Upper lobe of right lung (tissue), 1 donor: ENCODE measurements at regions not wholly inside any gene's neighbourhood (a gene's known extent, or its start where the extent isn't known, plus 50 kb on each side); places are given as distances from the start of the nearest gene placed in this dataset.

Source experiments
- ATAC-seq: fragments of 200-7000 bp; cut with Tn5 transposase; one replicate; pipeline ENCODE4 v1.9.1; 2020; ENCODE audit warnings: mild to moderate bottlenecking, moderate library complexity
- DNase-seq: peaks from one replicate; pipeline ENCODE4 v3.0.0-alpha.2; 2020
- H3K27ac ChIP-seq: fragments of 200-600 bp; one replicate; pipeline ENCODE4 v1.8.0; 2022
- H3K27me3 ChIP-seq: fragments of 200-600 bp; one replicate; pipeline ENCODE4 v1.8.0; 2022; ENCODE audit warnings: mild to moderate bottlenecking
- H3K36me3 ChIP-seq: fragments of 200-600 bp; one replicate; pipeline ENCODE4 v1.8.0; 2022
- H3K4me1 ChIP-seq: fragments of 200-600 bp; one replicate; pipeline ENCODE4 v1.8.0; 2022
- H3K4me3 ChIP-seq: fragments of 200-600 bp; one replicate; pipeline ENCODE4 v1.8.0; 2022; ENCODE audit warnings: mild to moderate bottlenecking
- H3K9me3 ChIP-seq: fragments of 200-600 bp; one replicate; pipeline ENCODE4 v1.8.0; 2022
- intact Hi-C: fragments of 100-400 bp; cut with DNase I; formaldehyde crosslinking; loops from one replicate; pipeline ENCODE4 v1.11.0; 2022
- TF ChIP-seq, protein P1 (sequence below): fragments of 200-600 bp; IDR thresholded peaks from one replicate; pipeline ENCODE4 v1.8.0; 2022; ENCODE audit warnings: antibody characterized with exemption
- donor health status: DM: no; HTN: yes; CAD: no; lungs with severe emphysema.

DNA sequence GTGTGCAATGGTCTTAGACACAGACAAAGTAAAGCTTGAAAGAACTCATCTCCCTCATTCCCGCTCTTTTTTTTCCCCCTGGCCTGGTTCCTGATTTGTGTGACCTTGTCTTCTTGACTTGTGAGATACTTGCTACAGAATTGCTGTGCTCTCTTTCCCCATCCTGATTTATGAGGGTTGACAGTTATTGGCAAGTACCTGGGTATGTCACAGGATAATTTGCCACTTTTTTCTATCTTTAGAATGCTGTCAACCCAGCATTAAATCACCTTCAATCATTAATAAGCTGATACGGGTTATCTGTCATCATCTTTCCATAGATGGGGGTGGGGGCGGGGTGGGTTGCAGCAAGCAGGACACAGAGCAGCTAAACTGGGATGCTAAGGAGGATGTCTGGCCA lies 144.4 kb upstream of the PRICKLE1 start:
- ATAC-seq = no peak
- Histone ChIP-seq H3K27ac (no peak overlapping the region), H3K4me3 (no peak overlapping the region), H3K9me3 (no peaks in the 10 kb centered on the region), H3K36me3 (no peaks in the 10 kb centered on the region), H3K4me1 (no peaks in the 10 kb centered on the region), H3K27me3 (no peaks in the 10 kb centered on the region)
- DNase-seq = no peak
- TF ChIP-seq, protein P1, sequence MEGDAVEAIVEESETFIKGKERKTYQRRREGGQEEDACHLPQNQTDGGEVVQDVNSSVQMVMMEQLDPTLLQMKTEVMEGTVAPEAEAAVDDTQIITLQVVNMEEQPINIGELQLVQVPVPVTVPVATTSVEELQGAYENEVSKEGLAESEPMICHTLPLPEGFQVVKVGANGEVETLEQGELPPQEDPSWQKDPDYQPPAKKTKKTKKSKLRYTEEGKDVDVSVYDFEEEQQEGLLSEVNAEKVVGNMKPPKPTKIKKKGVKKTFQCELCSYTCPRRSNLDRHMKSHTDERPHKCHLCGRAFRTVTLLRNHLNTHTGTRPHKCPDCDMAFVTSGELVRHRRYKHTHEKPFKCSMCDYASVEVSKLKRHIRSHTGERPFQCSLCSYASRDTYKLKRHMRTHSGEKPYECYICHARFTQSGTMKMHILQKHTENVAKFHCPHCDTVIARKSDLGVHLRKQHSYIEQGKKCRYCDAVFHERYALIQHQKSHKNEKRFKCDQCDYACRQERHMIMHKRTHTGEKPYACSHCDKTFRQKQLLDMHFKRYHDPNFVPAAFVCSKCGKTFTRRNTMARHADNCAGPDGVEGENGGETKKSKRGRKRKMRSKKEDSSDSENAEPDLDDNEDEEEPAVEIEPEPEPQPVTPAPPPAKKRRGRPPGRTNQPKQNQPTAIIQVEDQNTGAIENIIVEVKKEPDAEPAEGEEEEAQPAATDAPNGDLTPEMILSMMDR = no peak
- intact Hi-C loops = no loop called here

DNA sequence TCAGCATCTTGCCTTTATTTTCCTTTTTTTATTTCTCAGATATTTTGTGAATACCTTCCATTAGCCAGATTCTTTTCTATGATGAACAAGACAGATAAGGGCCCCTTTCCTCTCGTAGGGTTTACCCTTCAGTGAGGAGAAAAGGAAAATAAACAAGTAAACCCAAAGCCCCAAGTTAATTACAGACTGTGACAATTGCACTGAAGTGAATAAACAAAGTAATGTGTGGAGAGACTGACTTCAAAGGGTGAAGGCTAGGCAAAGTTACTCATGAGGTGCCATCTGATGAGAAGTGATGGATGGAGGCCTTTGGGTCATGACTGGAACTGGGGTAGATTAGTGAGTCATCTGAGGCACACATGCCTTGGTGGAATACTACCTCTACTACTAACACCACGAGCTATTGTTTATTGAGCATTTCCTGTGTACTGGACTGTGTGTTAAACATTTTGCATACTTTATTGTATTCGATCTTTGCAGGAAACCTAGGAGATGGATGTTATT lies 143.4 kb upstream of the PRICKLE1 start:
- TF ChIP-seq, protein P1 = no peak
- Histone ChIP-seq H3K4me1 (no peaks in the 10 kb centered on the region), H3K27ac (no peak overlapping the region), H3K36me3 (no peaks in the 10 kb centered on the region), H3K9me3 (no peaks in the 10 kb centered on the region), H3K27me3 (no peaks in the 10 kb centered on the region), H3K4me3 (no peak overlapping the region)
- ATAC-seq (no peak), DNase-seq (no peak)
- intact Hi-C loops = no loop called here

DNA sequence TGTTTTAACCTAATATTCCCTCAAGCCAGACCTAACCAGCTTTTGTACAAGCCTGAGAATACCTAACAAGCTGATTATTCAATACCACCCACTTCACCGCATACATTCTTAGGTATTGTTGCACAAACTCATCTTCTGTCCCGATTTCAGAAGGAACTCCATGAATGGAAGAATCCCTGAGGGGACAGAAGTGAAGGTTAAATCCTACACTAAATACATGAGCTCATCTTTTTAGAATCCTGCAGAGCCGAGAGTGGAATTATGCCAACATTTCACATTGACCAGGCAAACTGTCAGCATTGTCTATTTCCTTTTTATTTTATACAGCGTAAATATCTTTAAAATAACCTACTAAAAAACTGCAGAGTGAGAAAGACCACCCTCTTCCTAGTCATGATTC lies 140.7 kb upstream of the PRICKLE1 start:
- no peaks in the 10 kb centered on the region for H3K27me3 ChIP-seq
- H3K4me3 ChIP-seq = no peak overlapping the region
- H3K27ac ChIP-seq = no peak overlapping the region
- H3K4me1 ChIP-seq = no peaks in the 10 kb centered on the region
- H3K36me3 ChIP-seq = no peaks in the 10 kb centered on the region
- H3K9me3 ChIP-seq = no peaks in the 10 kb centered on the region
- TF ChIP-seq, protein P1 = no peak
- intact Hi-C loops = no loop called here
- DNase-seq (no peak), ATAC-seq (no peak)

DNA sequence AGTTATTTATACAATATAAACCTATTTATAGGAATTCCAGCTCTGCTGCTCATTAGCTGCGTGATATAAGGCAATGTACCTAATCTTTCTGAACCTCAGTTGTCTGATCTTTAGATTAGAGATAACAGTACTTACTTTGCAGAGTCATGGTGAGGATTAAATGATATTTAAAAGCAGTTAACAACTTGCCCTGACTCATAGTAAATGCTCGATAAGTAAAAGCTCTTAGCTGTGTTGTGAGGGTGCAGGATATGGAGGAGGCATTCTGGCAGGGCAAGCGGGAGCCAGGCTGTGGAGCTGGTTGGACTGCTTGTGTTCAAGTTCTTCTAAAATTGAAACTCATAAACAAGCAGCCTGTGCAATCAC lies 140.0 kb upstream of the PRICKLE1 start:
- H3K27me3 ChIP-seq = no peaks in the 10 kb centered on the region
- H3K27ac ChIP-seq = no peak overlapping the region
- no peak for DNase-seq
- no peak for ATAC-seq
- H3K36me3 ChIP-seq = no peaks in the 10 kb centered on the region
- intact Hi-C loops = no loop called here
- H3K9me3 ChIP-seq = no peaks in the 10 kb centered on the region
- TF ChIP-seq, protein P1 = no peak
- no peaks in the 10 kb centered on the region for H3K4me1 ChIP-seq
- H3K4me3 ChIP-seq = no peak overlapping the region

DNA sequence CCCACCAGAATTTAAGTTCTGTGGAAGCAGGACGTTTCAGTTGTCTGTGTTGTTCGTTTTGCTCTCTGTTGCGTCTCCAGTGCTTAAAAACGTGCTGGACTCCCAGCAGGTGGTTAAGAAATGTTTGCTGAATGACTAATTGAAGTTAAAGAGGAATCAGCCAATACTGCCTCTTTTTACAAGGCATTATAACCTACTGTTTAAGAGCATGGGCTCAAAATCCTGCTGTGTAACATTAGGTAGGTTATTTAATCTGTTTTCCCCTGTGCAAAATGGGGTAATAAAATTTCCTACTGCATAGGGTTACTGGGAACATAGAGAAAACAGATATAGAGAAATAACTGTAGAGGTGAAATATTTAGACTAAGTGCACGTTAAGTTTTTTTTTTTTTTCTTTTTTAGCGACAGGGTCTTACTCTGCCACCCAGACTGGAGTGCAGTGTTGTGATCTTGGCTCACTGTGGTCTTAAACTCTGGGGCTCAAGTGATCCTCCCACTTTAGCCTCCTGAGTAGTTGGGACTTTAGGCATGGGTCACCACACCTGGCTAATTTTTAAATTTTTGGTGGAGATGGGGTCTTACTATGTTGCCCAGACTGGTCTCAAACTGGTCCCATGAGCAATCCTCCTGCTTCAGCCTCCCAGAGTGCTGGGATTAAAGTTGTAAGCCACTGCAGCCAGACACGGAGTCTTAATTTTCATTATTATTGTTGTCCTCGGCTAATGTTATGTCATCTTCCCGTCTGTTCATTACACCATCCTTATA lies 139.4 kb upstream of the PRICKLE1 start:
- ATAC-seq = no peak
- no peak for DNase-seq
- H3K9me3 ChIP-seq = no peaks in the 10 kb centered on the region
- H3K36me3 ChIP-seq = no peaks in the 10 kb centered on the region
- no peak overlapping the region for H3K4me3 ChIP-seq
- no peak overlapping the region for H3K27ac ChIP-seq
- H3K27me3 ChIP-seq = no peaks in the 10 kb centered on the region
- TF ChIP-seq, protein P1 = no peak
- H3K4me1 ChIP-seq = no peaks in the 10 kb centered on the region
- intact Hi-C loops = no loop called here
